Occipital lobe (tissue), 1 donor: ENCODE measurements at regions not wholly inside any gene's neighbourhood (a gene's known extent, or its start where the extent isn't known, plus 50 kb on each side); places are given as distances from the start of the nearest gene placed in this dataset.
A peak's percentile ranks its signal among the peaks of the same experiment; 100 is the strongest.
"Not testable (repeated sequence)": the region's sequence is repeated elsewhere in the genome, so short reads cannot be mapped to it uniquely, and the experiment has no call there.

Experiments
- DNase-seq: peaks from one replicate; lab custom pipeline; 2025; lab: John Stamatoyannopoulos, UW

- DNase-seq, result no peak
Measured at GRCh38 chr14:71557351-71557750, 374.9 kb upstream of the RGS6 start.

- not testable (repeated sequence) for DNase-seq
Measured at GRCh38 chr14:71558943-71559342, 373.3 kb upstream of the RGS6 start.

DNA sequence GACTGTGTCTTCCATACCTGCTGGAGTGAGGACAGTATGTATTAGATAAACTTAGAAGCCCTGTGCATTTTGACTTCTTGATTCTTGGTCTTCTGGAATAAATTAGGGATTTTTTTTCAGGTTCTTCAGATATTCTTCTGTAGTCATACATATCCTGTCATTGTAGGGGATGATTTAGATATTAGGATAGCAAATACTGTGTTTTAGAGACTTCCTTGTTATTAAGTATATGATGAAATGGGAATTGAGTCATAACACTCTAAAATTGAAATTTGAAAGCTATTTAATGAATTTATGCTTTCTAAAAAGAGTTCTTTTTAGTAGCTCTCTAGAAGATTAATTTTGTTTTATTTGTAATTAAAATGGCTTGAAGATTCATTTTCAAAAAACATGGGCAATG lies 371.5 kb upstream of the RGS6 start:
- no peak for DNase-seq

- DNase-seq, result no peak
Measured at GRCh38 chr14:71563492-71564153, 368.6 kb upstream of the RGS6 start.

GRCh38 chr14:71566276-71566675 lies 366.0 kb upstream of the RGS6 start:
- DNase-seq, result no peak

DNA sequence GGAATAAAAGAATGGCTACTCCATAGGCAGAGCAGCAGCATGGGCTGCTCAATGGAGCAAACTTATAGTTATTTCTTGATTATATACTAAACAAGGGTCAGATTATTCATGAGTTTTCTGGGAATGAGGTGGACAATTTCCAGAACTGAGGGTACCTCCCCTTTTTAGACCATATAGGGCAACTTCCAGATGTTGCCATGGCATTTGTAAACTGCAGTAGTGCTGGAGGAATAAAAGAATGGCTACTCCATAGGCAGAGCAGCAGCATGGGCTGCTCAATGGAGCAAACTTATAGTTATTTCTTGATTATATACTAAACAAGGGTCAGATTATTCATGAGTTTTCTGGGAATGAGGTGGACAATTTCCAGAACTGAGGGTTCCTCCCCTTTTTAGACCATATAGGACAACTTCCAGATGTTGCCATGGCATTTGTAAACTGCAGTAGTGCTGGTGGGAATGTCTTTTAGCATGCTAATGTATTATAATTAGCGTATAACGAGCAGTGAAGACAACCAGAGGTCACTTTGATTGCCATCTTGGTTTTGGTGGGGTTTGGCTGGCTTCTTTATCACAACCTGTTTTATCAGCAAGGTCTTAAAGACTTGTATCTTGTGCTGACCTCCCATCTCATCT lies 364.6 kb upstream of the RGS6 start:
- not testable (repeated sequence) for DNase-seq

- DNase-seq, result no peak
Measured at GRCh38 chr14:71574976-71575375, 357.3 kb upstream of the RGS6 start.

DNA sequence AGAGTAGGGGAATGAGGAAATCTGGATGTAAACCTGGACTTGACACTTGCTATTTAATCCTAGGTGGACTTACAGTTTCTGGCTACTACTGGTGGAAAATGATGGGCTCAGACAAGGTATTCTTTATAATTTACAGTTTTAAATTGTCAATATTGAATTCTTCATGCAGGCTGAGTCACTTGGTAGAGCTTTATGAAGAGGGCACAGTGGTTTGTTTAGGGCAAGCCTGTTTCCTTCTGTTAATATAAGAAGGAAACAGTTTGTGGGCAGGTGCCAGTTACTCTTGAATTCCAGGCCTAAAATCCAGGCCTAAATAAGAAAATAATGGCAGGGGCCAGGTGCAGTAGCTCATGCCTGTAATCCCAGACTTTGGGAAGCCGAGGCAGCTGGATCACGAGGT lies 355.8 kb upstream of the RGS6 start:
- no peak for DNase-seq

DNA sequence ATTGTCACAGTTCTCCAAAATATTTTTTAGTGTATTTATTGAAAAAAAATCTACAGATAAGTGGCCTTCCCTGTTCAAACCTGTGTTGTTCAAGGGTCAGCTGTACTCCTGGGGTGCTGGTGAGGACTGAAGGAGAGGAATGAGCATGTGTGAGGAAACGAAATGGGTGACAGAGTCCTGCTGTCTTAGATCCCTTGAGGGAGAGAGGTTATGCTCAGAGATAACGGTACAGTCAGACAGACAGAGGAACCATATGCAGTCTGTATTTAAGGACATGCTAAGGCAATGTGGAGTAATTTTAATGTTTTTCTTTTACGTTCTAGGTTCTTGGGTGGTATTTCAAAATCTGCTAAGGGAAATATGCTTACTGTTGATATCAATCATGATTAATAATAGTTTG lies 352.9 kb upstream of the RGS6 start:
- no peak for DNase-seq

DNA sequence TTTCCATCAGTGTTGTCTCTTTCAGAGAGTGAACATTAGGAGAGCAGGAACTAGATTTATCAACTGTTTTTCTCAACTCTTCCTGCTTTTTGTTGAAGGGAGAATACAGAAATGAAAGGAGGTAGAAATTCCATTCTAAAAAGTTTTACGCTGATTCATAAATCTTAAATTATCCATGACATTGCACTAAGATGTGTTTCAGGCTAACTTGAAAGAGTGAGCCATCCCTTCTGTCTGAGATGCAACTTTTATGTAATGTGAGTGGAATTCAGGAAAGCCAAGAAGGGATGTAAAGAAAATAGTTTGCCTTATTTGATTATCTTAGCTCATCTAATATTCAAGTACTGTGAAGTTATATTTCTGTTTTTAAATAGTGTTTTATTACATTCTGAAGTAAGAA lies 349.5 kb upstream of the RGS6 start:
- no peak for DNase-seq

DNA sequence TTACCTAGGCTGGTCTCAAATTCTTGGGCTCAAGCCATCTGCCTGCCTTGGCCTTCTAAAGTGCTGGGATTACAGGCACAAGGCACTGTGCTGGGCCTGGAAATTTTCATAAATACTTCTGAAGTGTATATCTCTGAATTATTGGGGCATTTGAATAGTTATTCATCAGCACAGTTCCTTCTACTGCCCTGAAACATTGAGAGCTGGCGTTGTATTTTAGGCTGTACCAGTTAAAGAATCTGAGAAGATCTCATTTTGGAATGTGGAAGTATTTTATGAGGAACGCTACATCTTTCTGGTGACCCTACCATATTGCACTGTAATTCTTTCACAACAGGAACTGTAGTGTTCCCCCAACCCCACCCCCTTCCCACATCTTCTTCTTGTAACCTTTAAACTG lies 349.0 kb upstream of the RGS6 start:
- DNase-seq, result no peak

GRCh38 chr14:71583705-71584104 lies 348.5 kb upstream of the RGS6 start:
- no peak for DNase-seq

GRCh38 chr14:71585361-71585760 lies 346.9 kb upstream of the RGS6 start:
- DNase-seq, result no peak

DNA sequence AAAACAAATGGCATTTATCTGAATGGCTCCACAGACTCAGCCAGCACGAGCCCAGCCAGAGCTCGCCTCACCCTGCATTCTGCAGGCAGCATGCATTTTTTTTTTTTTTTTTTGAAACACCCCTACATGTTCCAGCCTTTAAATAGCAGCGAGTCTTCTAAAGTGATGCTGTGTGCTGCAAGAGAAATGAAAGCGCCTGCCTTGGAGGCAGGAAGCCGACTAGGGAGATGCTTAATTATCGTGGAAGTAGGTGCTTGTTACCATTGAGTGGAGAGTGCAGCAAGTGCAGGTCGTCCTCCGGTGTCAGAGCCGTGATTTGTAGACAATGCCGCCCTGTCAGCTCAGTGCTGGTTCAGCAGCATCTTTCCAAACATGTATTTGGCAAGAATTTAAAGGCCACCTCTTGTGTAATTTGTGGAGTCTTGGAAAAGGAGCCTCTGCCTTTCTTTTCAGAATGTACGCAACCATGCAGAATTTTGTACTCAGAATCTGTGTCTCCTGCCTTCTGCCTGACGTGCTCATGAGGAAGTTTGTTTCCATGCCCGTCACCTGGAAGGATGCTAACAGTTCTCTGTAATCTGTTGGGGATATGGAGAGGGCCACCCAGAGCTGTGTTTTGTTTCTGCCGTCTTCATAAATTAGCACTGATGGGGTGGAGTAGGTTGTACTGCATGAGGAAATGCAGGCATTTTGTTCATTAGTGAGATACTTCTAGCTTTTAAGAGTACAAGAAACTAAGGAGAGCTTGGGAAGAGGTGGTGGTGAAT lies 345.9 kb upstream of the RGS6 start:
- DNase-seq, result peak; percentile 57

DNA sequence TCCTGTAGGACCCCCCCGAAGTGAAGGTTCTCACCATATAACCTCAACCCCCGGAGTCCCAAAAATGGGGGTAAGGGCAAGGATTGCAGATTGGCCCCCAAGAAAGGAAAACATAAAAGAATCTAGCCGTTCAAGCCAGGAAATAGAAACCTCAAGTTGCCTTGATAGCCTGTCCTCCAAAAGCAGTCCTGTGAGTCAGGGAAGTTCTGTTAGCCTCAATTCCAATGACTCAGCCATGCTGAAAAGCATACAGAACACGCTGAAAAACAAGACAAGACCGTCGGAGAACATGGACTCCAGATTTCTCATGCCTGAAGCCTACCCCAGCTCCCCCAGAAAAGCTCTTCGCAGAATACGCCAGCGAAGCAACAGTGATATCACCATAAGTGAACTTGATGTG lies 344.2 kb upstream of the RGS6 start:
- DNase-seq, result no peak

GRCh38 chr14:71588576-71589215 lies 343.5 kb upstream of the RGS6 start:
- no peak for DNase-seq

- no peak for DNase-seq
Measured at GRCh38 chr14:71589609-71590008, 342.6 kb upstream of the RGS6 start.

DNA sequence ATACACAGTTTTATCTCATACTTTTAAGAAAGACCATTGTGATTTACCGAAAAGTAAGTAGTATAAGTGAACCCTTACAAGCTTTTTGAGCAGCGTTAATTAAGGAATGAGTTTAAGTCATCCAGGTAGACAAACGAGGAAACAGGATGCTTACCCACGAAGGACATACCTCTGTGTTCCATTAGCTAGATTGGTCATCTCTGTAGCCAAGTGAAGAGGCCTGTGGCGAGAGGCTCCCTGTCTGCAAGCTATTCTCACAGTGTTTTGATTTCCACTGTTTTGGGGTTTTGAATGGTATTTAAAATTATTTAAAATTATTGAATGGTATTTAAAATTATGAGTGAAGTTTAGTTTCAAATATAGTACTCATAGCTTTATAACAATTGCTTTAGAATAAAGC lies 342.1 kb upstream of the RGS6 start:
- DNase-seq, result no peak

GRCh38 chr14:71591231-71591630 lies 341.0 kb upstream of the RGS6 start:
- no peak for DNase-seq

- no peak for DNase-seq
Measured at GRCh38 chr14:71591929-71592328, 340.3 kb upstream of the RGS6 start.

GRCh38 chr14:71592361-71592760 lies 339.9 kb upstream of the RGS6 start:
- no peak for DNase-seq

GRCh38 chr14:71593966-71594365 lies 338.3 kb upstream of the RGS6 start:
- no peak for DNase-seq
